ENCODE measurements at regions not wholly inside any gene's neighbourhood (a gene's known extent, or its start where the extent isn't known, plus 50 kb on each side); places are given as distances from the start of the nearest gene placed in this dataset.

GRCh38 chr4:3384391-3384770 is 57.4 kb upstream of the HGFAC start:
- H3K36me3 ChIP-seq, result no peaks in the 10 kb centered on the region
- no peaks in the 10 kb centered on the region for H3K27me3 ChIP-seq
- no peak for ATAC-seq (ENCODE audit: low FRiP score in 2 of 2)
- 71 to 79% methylated on average over 6 of the region's 7 CpGs for WGBS, 2 donors
- peak overlapping the region; percentile 81 to 94 (median 84) for H3K27ac ChIP-seq
- TF ChIP-seq POLR2A (IDR thresholded peaks at IDR 0.05) (peak in 1 of 4 donors; percentile 14), EP300 (IDR thresholded peaks at IDR 0.05) (no peak)
- H3K4me3 ChIP-seq, result peak overlapping the region in 1 of 4 donors; percentile 37
- peaks cover 26 to 41% (median 35%) of the 10 kb centered on the region in 4 donors for H3K4me1 ChIP-seq
- no peak for DNase-seq
- H3K9me3 ChIP-seq, result peaks cover 0 to 8% (median 4%) of the 10 kb centered on the region in 4 donors

- H3K9me3 ChIP-seq, result peaks cover 0 to 7% (median 3%) of the 10 kb centered on the region in 4 donors
- no peak for TF ChIP-seq EP300 (IDR thresholded peaks at IDR 0.05)
- peak; percentile 37 to 47 for TF ChIP-seq POLR2AphosphoS5 (IDR thresholded peaks at IDR 0.05)
- TF ChIP-seq CTCF (IDR thresholded peaks at IDR 0.05), result no peak
- TF ChIP-seq POLR2A (IDR thresholded peaks at IDR 0.05), result peak in 2 of 4 donors; percentile 37 to 82
- WGBS, 2 donors, result 43 to 53% methylated on average over 15 to 33 of the region's 35 CpGs
- no peaks in the 10 kb centered on the region for H3K27me3 ChIP-seq
- H3K4me1 ChIP-seq, result peaks cover 26 to 47% (median 38%) of the 10 kb centered on the region in 4 donors
- DNase-seq, result peak; percentile 71 to 83
- H3K36me3 ChIP-seq, result no peaks in the 10 kb centered on the region
- H3K27ac ChIP-seq, result peak overlapping the region; percentile 81 to 94 (median 84)
- H3K4me3 ChIP-seq, result peak overlapping the region in 3 of 4 donors; percentile 24 to 38 (median 37)
- peak; percentile 64 to 76 for ATAC-seq (ENCODE audit: low FRiP score in 2 of 2)
Observed at GRCh38 chr4:3384771-3385710, 56.7 kb upstream of the HGFAC start.

GRCh38 chr4:3385711-3386420 is 55.9 kb upstream of the HGFAC start:
- peaks cover 29 to 47% (median 39%) of the 10 kb centered on the region in 4 donors for H3K4me1 ChIP-seq
- peak in 1 of 2 donors; percentile 90 for DNase-seq
- peak overlapping the region in 3 of 4 donors; percentile 24 to 38 (median 37) for H3K4me3 ChIP-seq
- no peaks in the 10 kb centered on the region for H3K36me3 ChIP-seq
- ATAC-seq (ENCODE audit: low FRiP score in 2 of 2), result peak; percentile 30 to 34
- TF ChIP-seq CTCF (IDR thresholded peaks at IDR 0.05) (no peak), POLR2AphosphoS5 (IDR thresholded peaks at IDR 0.05) (no peak), POLR2A (IDR thresholded peaks at IDR 0.05) (no peak), EP300 (IDR thresholded peaks at IDR 0.05) (no peak)
- H3K27me3 ChIP-seq, result no peaks in the 10 kb centered on the region
- peak overlapping the region; percentile 81 to 94 (median 84) for H3K27ac ChIP-seq
- WGBS, 2 donors, result 74 to 83% methylated on average over 12 to 21 of the region's 21 CpGs
- H3K9me3 ChIP-seq, result no peaks in the 10 kb centered on the region

GRCh38 chr4:3386526-3386925 is 55.2 kb upstream of the HGFAC start:
- no peaks in the 10 kb centered on the region for H3K36me3 ChIP-seq
- H3K27ac ChIP-seq, result peak overlapping the region; percentile 81 to 94 (median 86)
- ATAC-seq (ENCODE audit: low FRiP score in 2 of 2) (no peak), DNase-seq (no peak)
- peaks cover 29 to 47% (median 39%) of the 10 kb centered on the region in 4 donors for H3K4me1 ChIP-seq
- no peaks in the 10 kb centered on the region for H3K9me3 ChIP-seq
- no peak for TF ChIP-seq POLR2AphosphoS5 (IDR thresholded peaks at IDR 0.05)
- TF ChIP-seq POLR2A (IDR thresholded peaks at IDR 0.05), result no peak
- no peak for TF ChIP-seq CTCF (IDR thresholded peaks at IDR 0.05)
- TF ChIP-seq EP300 (IDR thresholded peaks at IDR 0.05), result no peak
- no peak overlapping the region for H3K4me3 ChIP-seq
- WGBS, 2 donors, result 72 to 84% methylated on average over 9 of the region's 9 CpGs
- H3K27me3 ChIP-seq, result no peaks in the 10 kb centered on the region

All from upper lobe of left lung (tissue), 6 donors.